ENCODE measurements at regions not wholly inside any gene's neighbourhood (a gene's known extent, or its start where the extent isn't known, plus 50 kb on each side); places are given as distances from the start of the nearest gene placed in this dataset.
"Not testable (repeated sequence)": the region's sequence is repeated elsewhere in the genome, so short reads cannot be mapped to it uniquely, and the experiment has no call there.

DNA sequence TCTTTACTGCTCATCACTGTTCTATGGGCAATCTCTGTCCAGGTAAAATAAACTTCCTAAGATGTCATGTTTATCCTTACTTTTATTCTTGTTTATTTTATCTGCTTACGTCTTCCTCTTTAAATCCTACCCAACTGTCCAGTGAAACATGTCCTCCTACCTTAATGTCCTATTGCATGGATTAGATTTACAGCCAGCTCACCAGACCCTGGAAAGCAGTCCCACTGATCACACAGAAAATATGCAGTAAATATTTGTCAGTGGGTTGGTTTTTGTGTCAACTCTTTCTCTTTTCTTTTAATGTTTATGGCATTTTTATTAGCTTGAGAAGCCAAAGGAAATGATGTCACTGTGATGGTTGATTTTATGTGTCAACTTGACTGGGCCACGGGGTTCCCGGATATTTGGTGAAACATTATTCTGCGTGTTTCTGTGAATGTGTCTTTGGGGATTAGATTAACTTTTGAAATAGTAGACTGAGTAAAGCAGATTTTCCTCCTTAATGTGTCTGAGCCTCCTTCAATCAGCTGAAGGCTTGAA lies 258.3 kb downstream of the SRGAP2C start:
- no peak for DNase-seq (ENCODE audit: low read depth)

DNA sequence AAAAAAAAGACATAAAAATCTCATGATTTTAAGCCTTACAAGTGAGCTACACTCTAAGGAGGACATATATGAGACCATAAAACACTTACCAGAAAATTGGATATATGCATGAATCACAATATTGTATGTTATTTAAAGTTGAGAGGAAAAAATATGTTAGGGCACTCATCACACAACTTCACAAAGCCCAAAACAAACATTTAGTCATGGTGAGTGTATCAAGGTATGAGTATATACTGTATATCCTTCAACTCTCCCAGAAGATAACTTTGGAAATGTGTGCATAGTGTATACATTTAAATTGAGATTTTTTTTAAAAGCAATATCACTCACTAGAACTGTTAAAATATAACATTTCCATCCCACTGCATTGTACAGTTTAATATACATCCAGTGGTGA lies 259.3 kb downstream of the SRGAP2C start:
- no peak for DNase-seq (ENCODE audit: low read depth)

DNA sequence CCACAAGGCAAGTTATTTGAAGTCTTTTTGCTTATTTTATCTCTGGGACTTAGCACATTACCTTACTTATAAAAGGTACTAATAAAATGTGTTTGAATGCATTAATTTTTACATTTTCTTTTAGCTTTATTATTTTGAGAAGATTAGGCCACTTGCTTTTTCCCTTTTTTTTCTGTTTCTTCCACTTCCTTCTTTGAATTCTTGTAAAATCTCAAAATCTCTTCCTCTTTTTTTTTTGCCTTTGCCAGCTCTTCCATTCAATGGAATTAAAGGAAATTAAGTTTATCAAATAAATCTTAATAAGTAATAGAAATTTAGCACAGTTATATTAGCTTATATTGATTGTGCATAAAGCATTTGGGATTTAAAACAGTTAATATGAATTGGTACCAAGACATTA lies 260.9 kb downstream of the SRGAP2C start:
- DNase-seq (ENCODE audit: low read depth): no peak

DNA sequence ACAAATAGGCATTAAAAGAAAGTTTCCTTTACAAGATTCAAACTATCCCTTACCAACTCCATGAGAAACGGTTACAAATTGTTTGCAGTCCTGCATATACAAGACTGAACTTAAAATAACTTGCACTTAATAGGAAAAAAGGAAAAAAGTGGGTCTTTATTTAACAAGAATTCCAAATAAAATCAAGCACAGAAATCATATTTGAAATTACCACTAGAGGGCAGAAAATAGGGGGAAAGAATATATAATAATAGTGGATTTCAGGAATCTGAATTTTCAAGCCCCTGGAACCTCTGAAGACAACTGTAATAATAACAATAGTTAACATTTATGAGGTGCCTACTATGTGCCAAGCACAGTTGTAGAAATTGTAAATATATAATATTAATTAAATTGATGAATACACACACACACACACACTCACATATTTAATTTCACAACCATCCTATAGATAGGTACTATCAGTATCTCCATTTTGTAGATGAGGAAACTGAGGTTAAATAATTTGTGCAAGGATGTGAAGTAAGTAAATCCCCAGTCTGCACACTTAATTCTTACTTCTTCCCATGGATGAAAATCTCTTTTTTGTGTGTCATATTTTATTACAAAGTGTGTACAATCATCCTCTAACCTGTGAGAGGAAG lies 262.6 kb downstream of the SRGAP2C start:
- DNase-seq (ENCODE audit: low read depth): not testable (repeated sequence)

- DNase-seq (ENCODE audit: low read depth): not testable (repeated sequence)
Observed at GRCh38 chr1:121448064-121448463, 263.3 kb downstream of the SRGAP2C start.

- DNase-seq (ENCODE audit: low read depth): no peak
Observed at GRCh38 chr1:121448851-121449250, 264.1 kb downstream of the SRGAP2C start.

DNA sequence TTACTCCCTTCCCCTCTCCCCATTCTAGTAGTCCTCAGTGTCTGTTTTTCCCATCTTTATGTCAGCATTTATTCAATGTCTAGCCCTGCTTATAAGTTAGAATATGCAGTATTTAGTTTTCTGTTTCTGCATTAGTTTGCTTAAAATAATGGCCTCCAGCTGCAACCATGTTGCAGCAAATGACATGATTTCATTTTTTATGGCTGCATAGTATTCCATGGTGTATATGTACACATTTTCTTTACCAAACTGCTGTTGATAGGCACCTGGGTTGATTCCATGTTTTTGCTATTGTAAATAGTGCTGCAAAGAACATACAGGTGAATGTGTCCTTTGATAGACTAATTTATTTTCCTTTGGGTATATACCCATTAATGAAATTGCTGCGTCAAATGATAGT lies 267.7 kb downstream of the SRGAP2C start:
- DNase-seq (ENCODE audit: low read depth): no peak

- DNase-seq (ENCODE audit: low read depth): no peak
Observed at GRCh38 chr1:121458291-121459048, 273.7 kb downstream of the SRGAP2C start.

- DNase-seq (ENCODE audit: low read depth): no peak
Observed at GRCh38 chr1:121459235-121459634, 274.5 kb downstream of the SRGAP2C start.

- not testable (repeated sequence) for DNase-seq (ENCODE audit: low read depth)
Observed at GRCh38 chr1:121469395-121469794, 284.6 kb downstream of the SRGAP2C start.

DNA sequence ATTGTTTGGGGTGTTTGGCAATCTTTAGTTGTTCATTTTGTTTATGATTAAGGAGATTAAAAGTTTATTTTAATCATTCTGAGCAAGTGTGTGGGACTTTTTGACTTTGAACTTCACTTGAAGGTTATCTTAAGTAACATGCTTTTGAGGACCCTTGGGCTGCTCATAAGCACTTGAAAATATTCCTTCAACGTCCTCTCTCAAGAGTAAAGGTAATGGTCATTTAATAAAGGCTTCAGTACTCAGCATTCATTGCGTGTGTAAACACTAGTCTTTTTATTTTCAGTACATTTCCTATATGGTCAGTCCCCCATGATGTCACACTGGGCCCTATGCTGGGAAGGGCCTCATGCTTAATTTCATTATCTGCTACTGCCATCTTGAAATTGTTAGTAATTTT lies 285.6 kb downstream of the SRGAP2C start:
- DNase-seq (ENCODE audit: low read depth): not testable (repeated sequence)

GRCh38 chr1:121471523-121471922 lies 286.7 kb downstream of the SRGAP2C start:
- DNase-seq (ENCODE audit: low read depth): no peak

- DNase-seq (ENCODE audit: low read depth): no peak
Observed at GRCh38 chr1:121472017-121472416, 287.2 kb downstream of the SRGAP2C start.

- DNase-seq (ENCODE audit: low read depth): no peak
Observed at GRCh38 chr1:121483234-121483633, 298.5 kb downstream of the SRGAP2C start.

- DNase-seq (ENCODE audit: low read depth): no peak
Observed at GRCh38 chr1:121483961-121484424, 299.2 kb downstream of the SRGAP2C start.

- DNase-seq (ENCODE audit: low read depth): not testable (repeated sequence)
Observed at GRCh38 chr1:121494796-121495195, 310.0 kb downstream of the SRGAP2C start.

GRCh38 chr1:121511455-121511854 lies 326.7 kb downstream of the SRGAP2C start:
- not testable (repeated sequence) for DNase-seq (ENCODE audit: low read depth)

DNA sequence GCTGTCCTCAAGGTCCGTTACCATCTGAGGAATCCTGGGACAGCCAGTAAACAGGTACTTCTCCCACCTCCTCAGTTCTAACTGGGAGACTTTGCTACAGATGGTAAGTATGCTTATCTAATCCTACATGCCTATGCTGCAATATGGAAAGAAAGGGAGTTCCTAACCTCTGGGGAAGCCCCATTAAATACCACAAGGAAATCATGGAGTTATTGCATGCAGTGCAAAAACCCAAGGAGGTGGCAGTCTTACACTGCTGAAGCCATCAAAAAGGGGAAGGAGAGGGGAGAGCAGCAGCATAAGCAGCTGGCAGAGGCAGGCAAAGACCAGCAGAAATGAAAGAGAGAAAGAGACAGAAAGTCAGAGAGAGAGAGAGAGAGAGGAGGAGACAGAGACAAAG lies 327.1 kb downstream of the SRGAP2C start:
- not testable (repeated sequence) for DNase-seq (ENCODE audit: low read depth)

- no peak for DNase-seq (ENCODE audit: low read depth)
Observed at GRCh38 chr1:121515235-121515634, 330.5 kb downstream of the SRGAP2C start.

DNA sequence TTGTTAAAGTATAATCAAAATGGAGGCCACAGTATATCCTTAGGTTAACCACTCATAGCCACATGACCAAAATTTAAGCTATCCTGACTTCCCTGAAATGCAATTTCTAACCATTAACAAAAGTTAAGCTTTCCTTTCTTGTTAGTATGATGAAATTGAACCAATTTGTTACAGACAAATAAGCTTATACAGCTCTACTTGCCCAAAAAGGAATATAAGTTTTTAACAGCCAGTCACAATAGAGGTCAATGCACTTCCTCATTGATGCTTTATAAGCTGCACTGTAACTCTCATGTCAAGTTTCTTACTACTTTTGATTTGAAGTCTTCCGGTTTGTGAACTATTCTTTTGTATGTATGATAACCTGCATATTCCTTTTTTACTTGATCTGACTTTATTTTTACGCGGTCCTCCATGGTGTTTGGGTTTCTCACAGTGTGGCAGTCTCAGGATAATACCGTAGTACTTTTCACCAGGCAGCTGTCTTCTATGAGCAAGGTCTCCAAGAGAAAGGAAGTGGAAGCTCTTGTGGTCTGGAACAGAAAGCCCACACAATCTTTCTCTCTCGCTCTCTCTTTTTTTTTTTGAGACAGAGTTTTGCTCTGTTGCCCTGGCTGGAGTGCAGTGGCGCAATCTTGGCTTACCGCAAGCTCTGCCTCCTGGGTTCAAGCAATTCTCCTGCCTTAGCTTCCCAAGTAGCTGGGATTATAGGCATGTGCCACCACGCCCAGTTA lies 331.6 kb downstream of the SRGAP2C start:
- no peak for DNase-seq (ENCODE audit: low read depth)

- DNase-seq (ENCODE audit: low read depth): no peak
Observed at GRCh38 chr1:121517586-121518230, 332.9 kb downstream of the SRGAP2C start.

DNA sequence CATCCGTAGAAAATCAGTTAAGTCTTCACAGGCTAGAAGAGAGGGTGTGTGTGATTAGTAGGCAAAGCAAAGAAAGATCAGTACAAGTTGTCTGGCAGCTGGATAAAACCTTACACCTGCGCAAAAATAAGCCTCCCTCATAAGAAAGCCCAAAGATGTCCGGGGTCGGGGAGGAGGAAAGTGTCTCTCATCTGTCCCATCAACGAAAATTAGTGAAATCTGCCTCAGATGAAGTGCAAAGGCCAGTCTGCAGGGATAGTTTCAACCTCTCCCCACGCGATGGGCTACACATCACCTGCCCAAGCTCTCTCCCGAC lies 333.9 kb downstream of the SRGAP2C start:
- DNase-seq (ENCODE audit: low read depth): no peak
